GM18499 (cell line): ENCODE measurements at regions not wholly inside any gene's neighbourhood (a gene's known extent, or its start where the extent isn't known, plus 50 kb on each side); places are given as distances from the start of the nearest gene placed in this dataset.
"Not testable (repeated sequence)": the region's sequence is repeated elsewhere in the genome, so short reads cannot be mapped to it uniquely, and the experiment has no call there.

Experiments used
- ATAC-seq: cut with Tn5 transposase; IDR thresholded peaks from one replicate; pipeline ENCODE4 v1.9.1; 2021; ENCODE audit warnings: moderate number of reproducible peaks; ENCODE audit not compliant: insufficient read depth, unreplicated experiment

GRCh38 chr6:4366635-4367395 lies 231.4 kb upstream of the ECI2 start:
- ATAC-seq: no peak

GRCh38 chr6:4365686-4366085 lies 230.3 kb upstream of the ECI2 start:
- ATAC-seq: no peak

GRCh38 chr6:4364711-4365110 lies 229.3 kb upstream of the ECI2 start:
- no peak for ATAC-seq

GRCh38 chr6:4364172-4364571 lies 228.8 kb upstream of the ECI2 start:
- no peak for ATAC-seq

- ATAC-seq: no peak
Measured at GRCh38 chr6:4363656-4364055, 228.3 kb upstream of the ECI2 start.

GRCh38 chr6:4362326-4362725 lies 227.0 kb upstream of the ECI2 start:
- ATAC-seq: no peak

DNA sequence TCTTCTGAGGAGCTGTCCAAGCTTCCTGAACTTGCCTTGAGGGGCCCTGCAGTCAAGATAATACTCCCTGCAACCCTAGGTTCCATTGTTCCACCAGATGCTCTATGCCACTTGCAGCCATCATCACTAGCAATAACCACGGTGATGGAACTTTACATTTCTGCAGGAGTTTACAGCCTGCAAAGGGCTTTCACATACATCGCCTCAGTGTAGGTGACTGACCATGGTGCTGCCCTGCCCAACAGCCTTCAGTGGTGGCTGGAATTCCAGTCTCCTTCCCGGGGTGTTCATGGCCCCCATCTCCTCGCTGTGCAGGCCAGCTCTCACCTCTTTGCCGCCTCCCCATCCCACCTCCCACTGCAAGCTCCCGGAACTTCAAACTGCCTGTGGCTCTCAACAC lies 225.5 kb upstream of the ECI2 start:
- ATAC-seq: no peak

DNA sequence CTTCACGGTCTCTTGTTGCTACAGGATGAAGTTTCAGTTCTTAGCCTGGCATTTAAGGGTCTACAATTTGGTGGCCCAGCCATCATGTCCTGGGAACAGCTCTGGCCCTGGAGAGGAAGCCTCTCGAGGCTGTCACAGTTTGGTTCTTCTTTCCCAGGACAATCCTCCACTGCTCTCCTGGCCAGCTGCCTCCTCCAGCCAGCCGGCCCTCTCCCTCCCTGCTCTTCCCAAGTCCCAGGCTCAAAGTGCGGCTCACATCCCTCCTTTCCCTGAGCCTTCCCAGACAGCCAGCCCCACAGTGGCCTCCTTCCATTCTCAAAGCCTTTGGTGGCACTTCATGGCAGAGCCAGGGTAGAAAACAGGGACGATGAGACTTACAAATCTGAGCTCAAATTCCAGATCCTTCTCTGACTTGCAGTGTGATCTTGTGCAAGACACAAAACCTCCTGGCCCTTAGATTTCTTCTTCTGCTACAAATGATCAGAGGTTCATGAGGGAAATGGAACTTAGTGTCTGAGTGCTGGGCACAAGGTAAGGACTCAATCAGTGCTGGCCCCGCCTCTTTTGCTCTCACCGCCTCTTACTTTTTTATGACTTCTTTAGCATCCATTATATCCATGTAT lies 223.8 kb upstream of the ECI2 start:
- ATAC-seq: no peak

DNA sequence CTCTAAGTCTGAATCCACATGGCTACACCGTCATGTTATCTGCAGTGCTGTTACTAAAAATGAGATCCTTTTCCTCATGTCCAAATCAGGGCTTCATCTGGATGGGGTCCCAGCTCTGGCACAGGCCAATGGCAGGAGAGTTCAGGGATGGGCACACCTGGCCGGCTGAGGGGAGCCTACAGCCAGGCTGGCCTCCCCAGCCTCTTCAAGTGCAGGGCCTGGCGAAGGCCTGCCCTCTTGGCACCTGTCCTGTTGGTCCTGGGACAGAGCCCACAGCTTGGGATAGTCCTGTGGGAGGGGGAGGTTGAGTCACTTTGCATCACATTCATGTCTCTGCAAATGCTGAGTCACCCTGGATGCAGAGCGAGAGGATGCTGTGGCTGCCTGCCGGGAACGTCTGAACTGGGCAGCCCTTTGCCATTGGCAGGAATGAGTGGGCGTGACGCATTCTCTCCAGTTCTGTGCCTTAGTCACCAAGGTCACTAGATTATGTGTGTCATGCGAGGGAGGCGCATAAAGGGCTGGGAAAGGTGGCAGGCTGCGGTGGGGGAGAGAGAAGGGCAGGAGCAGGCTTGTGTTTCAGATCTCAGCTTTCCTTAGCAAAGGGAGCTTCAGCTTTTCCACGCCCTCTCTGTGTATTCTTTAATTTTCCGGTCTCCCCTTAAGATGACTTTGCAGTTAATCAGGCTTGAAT lies 223.2 kb upstream of the ECI2 start:
- ATAC-seq: no peak

GRCh38 chr6:4357660-4358152 lies 222.3 kb upstream of the ECI2 start:
- ATAC-seq: not testable (repeated sequence)

- no peak for ATAC-seq
Measured at GRCh38 chr6:4356899-4357659, 221.7 kb upstream of the ECI2 start.

- ATAC-seq: no peak
Measured at GRCh38 chr6:4355241-4355640, 219.9 kb upstream of the ECI2 start.

- no peak for ATAC-seq
Measured at GRCh38 chr6:4354181-4354580, 218.8 kb upstream of the ECI2 start.

- no peak for ATAC-seq
Measured at GRCh38 chr6:4352731-4353130, 217.4 kb upstream of the ECI2 start.

DNA sequence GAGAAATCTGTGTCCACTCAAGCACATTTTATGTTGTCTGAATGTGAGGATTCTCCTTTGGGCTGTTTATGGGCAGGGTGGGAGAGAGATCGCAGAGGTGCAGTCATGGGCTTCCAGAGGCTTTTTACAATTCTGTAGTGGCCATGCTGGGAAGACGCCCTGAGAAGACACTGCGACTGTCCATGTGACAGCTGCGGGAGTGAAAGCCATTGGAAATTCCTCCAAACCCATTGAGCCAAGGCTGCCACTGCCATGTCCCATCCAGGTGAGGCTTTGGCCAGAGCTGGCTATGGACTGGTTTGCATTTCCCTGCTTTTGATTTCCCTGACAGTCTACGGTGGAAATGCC lies 216.9 kb upstream of the ECI2 start:
- no peak for ATAC-seq

GRCh38 chr6:4351520-4352321 lies 216.3 kb upstream of the ECI2 start:
- no peak for ATAC-seq

DNA sequence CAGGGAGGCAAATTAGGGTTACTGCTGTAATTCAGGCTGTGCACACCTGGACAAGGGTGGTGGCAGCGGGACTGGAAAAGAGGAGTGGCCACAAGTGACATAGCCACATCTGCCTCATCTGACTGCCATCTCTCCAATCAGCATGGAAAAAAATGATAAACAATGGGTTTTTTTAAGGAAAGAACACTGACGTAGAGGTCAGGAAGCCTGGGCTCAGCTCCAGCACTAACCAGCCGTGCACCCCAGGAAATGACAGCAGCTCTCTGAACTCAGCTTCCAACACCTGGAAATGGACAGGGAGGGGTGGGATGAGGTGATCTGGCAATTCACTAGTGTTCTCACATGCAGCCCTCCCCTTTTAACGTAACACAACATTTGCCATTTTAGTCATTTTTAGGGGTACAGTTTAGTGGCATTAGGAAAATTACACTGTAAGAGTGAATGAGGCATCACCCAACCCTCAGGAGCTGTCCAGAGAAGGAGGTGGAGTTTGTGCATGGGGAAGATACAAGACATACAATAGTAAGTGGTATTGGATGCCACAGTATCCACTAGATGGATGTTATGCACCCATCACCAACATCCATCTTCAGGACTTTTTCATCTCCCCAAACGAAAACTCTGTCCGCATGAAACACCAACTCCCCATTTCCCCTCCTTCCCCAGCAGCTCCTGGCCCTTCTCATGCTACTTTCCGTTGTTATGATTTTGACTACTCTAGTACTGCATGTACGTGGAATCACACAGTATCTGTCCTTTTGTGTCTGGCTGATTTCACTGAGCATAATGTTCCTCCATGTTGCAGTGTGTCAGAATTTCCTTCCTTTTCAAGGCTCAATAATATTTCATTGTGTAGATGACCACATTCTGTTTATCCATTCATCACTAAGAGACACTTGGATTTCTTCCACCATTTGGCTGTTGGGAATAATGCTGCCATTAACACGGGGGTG lies 215.5 kb upstream of the ECI2 start:
- no peak for ATAC-seq

GRCh38 chr6:4349931-4350330 lies 214.6 kb upstream of the ECI2 start:
- no peak for ATAC-seq

DNA sequence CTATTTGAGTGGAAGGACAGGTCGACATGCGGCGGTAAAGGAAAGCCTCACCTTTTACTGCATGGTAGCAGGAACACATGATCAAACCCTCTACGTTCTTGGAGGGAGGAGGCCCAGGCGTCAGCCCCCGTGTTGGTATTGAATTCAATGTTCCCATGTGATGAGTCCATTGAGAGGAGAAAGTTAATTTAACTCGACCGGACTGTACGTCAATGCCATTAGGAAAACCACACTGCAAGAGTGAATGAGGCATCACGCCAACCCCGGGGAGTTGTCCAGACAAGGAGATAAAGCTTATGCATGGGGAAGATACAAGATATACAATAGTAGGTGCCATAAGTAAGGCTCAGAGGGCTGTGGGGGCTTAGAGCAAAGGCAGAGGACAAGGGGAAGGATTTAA lies 213.9 kb upstream of the ECI2 start:
- no peak for ATAC-seq
